22Rv1 (cell line): ENCODE measurements at regions not wholly inside any gene's neighbourhood (a gene's known extent, or its start where the extent isn't known, plus 50 kb on each side); places are given as distances from the start of the nearest gene placed in this dataset.

Experiments
- H3K27ac ChIP-seq: fragments of 450-650 bp; 2 replicates; pipeline ENCODE4 v1.5.1; 2017
- CTCF ChIP-seq: fragments of 450-650 bp; IDR thresholded peaks from 2 replicates; pipeline ENCODE4 v1.5.1; 2017; ENCODE audit warnings: mild to moderate bottlenecking
- ZFX ChIP-seq: fragments of 450-650 bp; IDR thresholded peaks from 2 replicates; pipeline ENCODE4 v1.6.1; 2017; ENCODE audit warnings: antibody characterized with exemption, borderline replicate concordance

- no peak overlapping the region for H3K27ac ChIP-seq
- TF ChIP-seq ZFX = no peak
Measured at GRCh38 chr20:12306107-12306506, 388.4 kb downstream of the BTBD3 start.

- H3K27ac ChIP-seq = no peak overlapping the region
- TF ChIP-seq CTCF (no peak), ZFX (no peak)
Measured at GRCh38 chr20:12311094-12311865, 393.6 kb downstream of the BTBD3 start.

GRCh38 chr20:12315652-12316051 lies 398.0 kb downstream of the BTBD3 start:
- no peak overlapping the region for H3K27ac ChIP-seq
- no peak for TF ChIP-seq ZFX
- no peak for TF ChIP-seq CTCF

GRCh38 chr20:12316794-12317193 lies 399.1 kb downstream of the BTBD3 start:
- TF ChIP-seq CTCF = no peak
- no peak for TF ChIP-seq ZFX
- H3K27ac ChIP-seq = no peak overlapping the region

- H3K27ac ChIP-seq = no peak overlapping the region
- no peak for TF ChIP-seq CTCF
- TF ChIP-seq ZFX = no peak
Measured at GRCh38 chr20:12317433-12317832, 399.7 kb downstream of the BTBD3 start.

GRCh38 chr20:12318043-12318442 lies 400.4 kb downstream of the BTBD3 start:
- TF ChIP-seq CTCF (no peak), ZFX (no peak)
- H3K27ac ChIP-seq = no peak overlapping the region

GRCh38 chr20:12321736-12322135 lies 404.0 kb downstream of the BTBD3 start:
- no peak overlapping the region for H3K27ac ChIP-seq
- TF ChIP-seq ZFX (no peak), CTCF (no peak)

GRCh38 chr20:12327205-12327604 lies 409.5 kb downstream of the BTBD3 start:
- H3K27ac ChIP-seq = no peak overlapping the region
- TF ChIP-seq CTCF = no peak
- no peak for TF ChIP-seq ZFX
